ENCODE measurements at regions not wholly inside any gene's neighbourhood (a gene's known extent, or its start where the extent isn't known, plus 50 kb on each side); places are given as distances from the start of the nearest gene placed in this dataset.

DNA sequence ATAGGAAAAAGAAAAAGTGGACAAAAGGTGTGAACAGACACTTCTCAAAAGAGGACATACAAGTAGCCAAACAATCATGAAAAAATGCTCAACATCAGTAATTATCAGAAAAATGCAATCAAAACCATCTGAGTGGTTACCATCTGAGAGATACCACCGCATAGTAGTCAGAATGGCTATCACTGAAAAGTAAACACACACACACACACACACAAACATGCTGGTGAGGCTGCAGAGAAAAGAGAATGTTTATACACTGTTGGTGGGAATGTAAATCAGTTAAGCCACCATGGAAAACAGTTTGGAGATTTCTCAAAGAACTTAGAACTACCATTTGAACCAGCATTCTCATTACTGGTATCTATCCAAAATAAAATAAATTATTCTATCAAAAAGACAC lies 145.7 kb downstream of the CYP26A1 start:
- intact Hi-C loops (cut with DNase I), result no loop called here
- H3K4me1 ChIP-seq, result no peaks in the 10 kb centered on the region
- H3K36me3 ChIP-seq, result no peaks in the 10 kb centered on the region
- DNase-seq, result no peak
- WGBS, 2 donors, result 81 to 92% methylated on average over 1 of the region's 1 CpG
- no peak overlapping the region for H3K27ac ChIP-seq
- no peaks in the 10 kb centered on the region for H3K9me3 ChIP-seq
- no peak for TF ChIP-seq POLR2A (IDR thresholded peaks at IDR 0.05)
- TF ChIP-seq CTCF (IDR thresholded peaks at IDR 0.05), result no peak
- H3K4me3 ChIP-seq (replicated peaks in 1 of 3), result no peak overlapping the region
- no peaks in the 10 kb centered on the region for H3K27me3 ChIP-seq

GRCh38 chr10:93220296-93221170 lies 146.8 kb downstream of the CYP26A1 start:
- DNase-seq, result no peak
- Histone ChIP-seq H3K4me3 (replicated peaks in 1 of 3) (no peak overlapping the region), H3K4me1 (no peaks in the 10 kb centered on the region), H3K27me3 (no peaks in the 10 kb centered on the region), H3K27ac (no peak overlapping the region), H3K36me3 (no peaks in the 10 kb centered on the region), H3K9me3 (no peaks in the 10 kb centered on the region)
- TF ChIP-seq CTCF (IDR thresholded peaks at IDR 0.05), result no peak
- WGBS, 2 donors, result 74 to 80% methylated on average over 33 of the region's 33 CpGs
- intact Hi-C loops (cut with DNase I), result no loop called here

- TF ChIP-seq POLR2A (IDR thresholded peaks at IDR 0.05), result no peak
- TF ChIP-seq CTCF (IDR thresholded peaks at IDR 0.05), result no peak
- intact Hi-C loops (cut with DNase I), result no loop called here
- no peak overlapping the region for H3K4me3 ChIP-seq (replicated peaks in 1 of 3)
- DNase-seq, result no peak
- WGBS, 2 donors, result 90 to 93% methylated on average over 16 to 18 of the region's 18 CpGs
- no peaks in the 10 kb centered on the region for H3K4me1 ChIP-seq
- no peaks in the 10 kb centered on the region for H3K36me3 ChIP-seq
- no peaks in the 10 kb centered on the region for H3K27me3 ChIP-seq
- H3K27ac ChIP-seq, result no peak overlapping the region
- H3K9me3 ChIP-seq, result no peaks in the 10 kb centered on the region
These were observed 147.4 kb downstream of the CYP26A1 start for GRCh38 chr10:93221171-93221496.

DNA sequence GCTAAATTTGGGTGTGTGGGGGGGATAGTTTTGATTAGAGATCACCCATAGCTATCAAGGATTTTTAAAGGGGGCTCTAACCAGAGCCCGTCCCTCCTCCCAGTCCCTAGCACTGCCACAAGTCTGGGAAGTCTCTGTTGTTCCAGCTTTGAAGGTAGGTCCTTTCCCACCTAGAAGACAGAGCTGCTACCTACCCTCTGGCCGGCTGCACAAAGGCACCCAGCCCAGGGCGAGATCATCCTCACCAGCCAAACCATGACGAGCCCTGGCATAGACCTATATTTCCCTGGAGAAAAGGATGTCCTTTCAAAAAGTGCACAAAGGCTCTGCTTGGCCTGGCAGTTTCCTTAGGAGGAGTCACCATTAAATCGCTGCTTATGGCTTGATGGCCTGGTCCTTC lies 147.8 kb downstream of the CYP26A1 start:
- WGBS, 2 donors, result 92 to 95% methylated on average over 5 of the region's 5 CpGs
- Histone ChIP-seq H3K27me3 (no peaks in the 10 kb centered on the region), H3K4me3 (replicated peaks in 1 of 3) (no peak overlapping the region), H3K9me3 (no peaks in the 10 kb centered on the region), H3K4me1 (no peaks in the 10 kb centered on the region), H3K27ac (no peak overlapping the region), H3K36me3 (no peaks in the 10 kb centered on the region)
- no peak for DNase-seq
- intact Hi-C loops (cut with DNase I), result no loop called here
- TF ChIP-seq POLR2A (IDR thresholded peaks at IDR 0.05), result no peak
- TF ChIP-seq CTCF (IDR thresholded peaks at IDR 0.05), result no peak

- Histone ChIP-seq H3K9me3 (no peaks in the 10 kb centered on the region), H3K4me1 (no peaks in the 10 kb centered on the region), H3K27ac (no peak overlapping the region), H3K36me3 (no peaks in the 10 kb centered on the region), H3K27me3 (no peaks in the 10 kb centered on the region), H3K4me3 (replicated peaks in 1 of 3) (no peak overlapping the region)
- no peak for TF ChIP-seq POLR2A (IDR thresholded peaks at IDR 0.05)
- no peak for TF ChIP-seq CTCF (IDR thresholded peaks at IDR 0.05)
- intact Hi-C loops (cut with DNase I), result no loop called here
- 88 to 89% methylated on average over 1 of the region's 1 CpG for WGBS, 2 donors
- no peak for DNase-seq
These were observed 148.6 kb downstream of the CYP26A1 start for GRCh38 chr10:93222211-93222754.

Measured in thyroid gland (tissue), 4 donors.